Umbilical cord (tissue), 1 donor: ENCODE measurements at regions not wholly inside any gene's neighbourhood (a gene's known extent, or its start where the extent isn't known, plus 50 kb on each side); places are given as distances from the start of the nearest gene placed in this dataset.
A peak's percentile ranks its signal among the peaks of the same experiment; 100 is the strongest.
"Not testable (repeated sequence)": the region's sequence is repeated elsewhere in the genome, so short reads cannot be mapped to it uniquely, and the experiment has no call there.

Experiments
- DNase-seq: peaks from one replicate; pipeline ENCODE4 v3.0.0-alpha.2; 2015; ENCODE audit warnings: low spot score

DNA sequence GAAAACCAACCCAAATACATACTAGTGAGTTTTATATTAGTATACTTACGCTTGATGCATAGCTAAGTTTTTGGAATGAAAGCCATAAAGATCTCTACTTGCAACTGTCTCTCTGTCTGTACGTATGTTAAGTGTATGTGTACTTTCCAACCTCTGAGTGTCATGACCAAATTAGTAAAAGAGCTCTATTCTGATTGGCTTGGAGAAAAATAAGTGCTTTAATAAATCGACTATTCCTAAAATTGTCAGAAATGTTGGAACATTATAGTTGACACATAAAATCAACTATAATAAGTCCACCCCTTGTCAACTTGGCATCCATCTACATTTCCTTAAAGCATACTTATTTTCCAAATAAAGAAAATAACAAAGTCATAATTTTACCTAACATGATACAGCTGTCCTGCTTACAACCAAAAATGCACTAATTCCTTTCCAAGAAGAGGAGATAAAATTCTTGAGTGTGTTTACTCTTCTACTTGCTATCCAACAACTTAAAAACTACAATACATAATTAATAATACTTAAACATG is 507.4 kb upstream of the ATP2B1 start:
- DNase-seq, result no peak

DNA sequence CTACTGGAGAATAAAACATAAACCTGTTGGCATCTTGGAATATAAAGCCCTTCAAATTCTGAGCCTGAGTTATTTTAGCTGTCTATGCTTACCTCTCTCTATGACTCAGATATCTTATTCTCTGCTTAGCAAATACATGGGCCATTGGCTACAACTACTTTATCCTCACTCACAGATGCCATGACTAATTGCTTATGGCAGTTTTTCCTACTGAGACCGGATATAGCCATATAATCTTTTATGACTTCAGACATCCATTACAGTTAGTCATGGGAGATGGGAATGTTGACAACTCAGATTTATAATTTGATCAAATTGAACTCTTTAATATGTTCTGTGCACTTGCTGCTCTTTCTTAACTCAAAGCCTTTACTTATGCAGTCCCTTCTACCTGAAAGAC is 502.4 kb upstream of the ATP2B1 start:
- DNase-seq, result no peak

DNA sequence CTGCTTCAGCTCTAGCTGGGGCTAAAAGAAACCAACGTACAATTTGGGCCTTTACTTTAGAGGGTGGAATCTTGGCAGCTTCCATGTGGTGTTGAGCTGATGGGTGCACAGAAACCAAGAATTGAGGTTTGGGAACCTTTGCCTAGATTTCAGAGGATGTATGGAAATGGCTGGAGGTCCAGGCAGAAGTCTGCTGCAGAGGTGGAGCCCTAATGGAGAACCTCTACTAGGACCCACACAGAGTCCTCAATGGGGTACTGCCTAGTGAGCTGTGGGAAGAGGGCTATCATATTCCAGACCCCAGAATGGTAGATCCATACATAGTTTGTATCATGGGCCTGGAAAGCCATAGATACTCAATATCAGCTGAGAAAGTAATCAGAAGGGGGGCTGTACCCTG is 500.4 kb upstream of the ATP2B1 start:
- DNase-seq, result no peak

DNA sequence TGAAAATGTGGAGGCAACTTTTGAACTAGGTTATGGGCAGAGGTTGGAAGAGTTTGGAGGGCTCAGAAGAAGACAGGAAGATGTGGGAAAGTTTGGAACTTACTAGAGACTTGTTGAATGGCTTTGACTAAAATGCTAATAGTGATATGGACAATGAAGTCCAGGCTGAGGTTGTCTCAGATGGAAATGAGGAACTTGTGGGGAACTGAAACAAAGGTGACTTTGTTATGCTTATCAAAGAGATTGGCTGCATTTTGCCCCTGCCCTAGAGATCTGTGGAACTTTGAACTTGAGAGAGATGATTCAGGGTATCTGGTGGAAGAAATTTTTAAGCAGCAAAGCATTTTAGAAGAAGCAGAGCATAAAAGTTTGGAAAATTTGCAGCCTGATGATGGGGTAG is 499.7 kb upstream of the ATP2B1 start:
- not testable (repeated sequence) for DNase-seq

DNA sequence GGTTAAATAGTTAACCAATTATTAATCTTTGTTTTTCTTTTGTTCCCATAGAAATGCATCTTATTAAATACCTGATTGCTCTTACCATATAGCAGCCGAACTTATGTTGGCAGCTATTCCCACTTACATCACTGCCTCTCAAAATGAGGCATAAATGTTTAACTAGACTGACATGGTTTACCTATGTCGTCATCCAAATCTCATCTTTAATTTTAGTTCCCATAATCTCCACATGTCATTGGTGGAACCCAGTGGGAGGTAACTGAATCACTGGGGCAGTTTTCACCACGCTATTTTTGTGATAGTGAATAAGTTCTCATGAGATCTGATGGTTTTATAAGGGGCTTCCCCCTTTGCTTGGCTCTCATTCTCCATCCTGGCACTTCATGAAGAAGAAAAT is 499.2 kb upstream of the ATP2B1 start:
- DNase-seq, result no peak

DNA sequence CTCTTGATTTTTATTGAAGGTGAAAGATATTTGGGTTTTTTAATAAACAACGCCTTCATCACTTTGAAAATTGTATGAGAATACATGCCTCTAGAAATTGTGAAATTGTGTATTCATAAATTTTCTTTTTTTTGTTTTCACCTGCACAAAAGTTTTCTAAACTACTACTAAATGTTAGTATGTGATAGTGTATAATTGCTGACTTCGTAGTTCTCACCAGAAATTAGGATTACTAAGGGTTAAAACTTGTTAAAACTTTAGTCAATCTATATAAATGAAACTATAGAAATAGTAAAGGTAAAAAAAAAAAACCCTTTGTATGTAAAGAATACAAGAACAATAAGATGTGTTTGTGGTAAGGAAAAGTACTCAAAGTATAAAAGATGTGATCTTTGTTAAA is 496.5 kb upstream of the ATP2B1 start:
- no peak for DNase-seq

DNA sequence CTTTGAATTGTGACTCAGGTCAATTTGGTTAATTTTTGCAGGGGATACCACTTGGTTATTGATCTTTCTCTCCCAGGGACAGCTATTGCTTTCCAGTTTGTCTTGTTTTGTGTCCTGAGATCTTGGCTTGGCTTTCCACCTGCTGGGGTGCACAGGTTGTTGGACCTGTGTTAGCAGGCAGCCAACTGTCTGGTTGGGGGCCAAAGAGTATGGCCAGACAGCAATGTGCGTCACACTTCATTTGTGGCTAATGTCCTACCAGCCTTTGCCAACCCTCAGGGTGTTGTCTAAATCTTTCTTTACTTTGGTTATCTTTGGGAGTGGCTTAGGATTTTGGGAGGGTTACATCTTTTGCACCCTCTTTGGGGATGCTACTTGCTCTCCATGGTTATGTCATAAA is 494.9 kb upstream of the ATP2B1 start:
- DNase-seq, result no peak

DNA sequence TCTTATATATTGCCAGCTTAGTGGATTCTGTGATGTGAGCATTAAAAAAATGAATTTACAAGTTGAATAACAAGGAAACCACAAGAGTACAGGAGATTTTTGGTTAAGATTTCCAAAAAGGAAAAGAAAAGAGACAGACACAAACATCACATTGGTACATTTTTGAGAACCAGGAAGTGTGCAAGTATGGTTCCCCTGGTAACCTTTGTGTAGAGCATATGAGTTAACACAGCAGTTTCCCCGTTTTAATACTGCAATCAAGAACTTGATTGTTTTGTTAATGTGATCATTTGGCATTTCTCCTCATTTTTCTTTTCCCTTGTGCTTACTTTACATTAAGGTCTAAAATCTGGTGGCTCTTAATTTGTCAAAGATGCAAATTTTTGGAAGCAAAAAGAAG is 490.4 kb upstream of the ATP2B1 start:
- DNase-seq, result peak; percentile 33

DNA sequence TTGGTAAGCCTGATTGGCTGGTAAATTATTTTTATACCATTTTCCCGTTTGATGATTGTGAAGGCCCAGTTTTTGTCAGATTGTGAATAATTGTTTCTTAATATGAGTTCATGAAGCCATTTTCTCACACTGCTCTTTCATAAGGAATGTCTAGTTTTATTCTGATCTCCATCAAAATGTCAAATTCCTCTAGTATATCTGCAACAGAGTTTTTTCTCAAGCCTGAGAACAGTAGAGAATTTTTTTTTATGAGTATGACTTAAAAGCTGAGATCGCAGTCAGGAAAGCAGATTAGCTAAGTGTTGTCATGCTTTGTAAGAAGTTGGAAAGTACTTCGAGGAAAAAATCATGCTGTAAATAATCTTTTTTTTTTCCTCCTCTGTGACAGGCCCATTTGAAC is 484.9 kb upstream of the ATP2B1 start:
- peak; percentile 45 for DNase-seq

DNA sequence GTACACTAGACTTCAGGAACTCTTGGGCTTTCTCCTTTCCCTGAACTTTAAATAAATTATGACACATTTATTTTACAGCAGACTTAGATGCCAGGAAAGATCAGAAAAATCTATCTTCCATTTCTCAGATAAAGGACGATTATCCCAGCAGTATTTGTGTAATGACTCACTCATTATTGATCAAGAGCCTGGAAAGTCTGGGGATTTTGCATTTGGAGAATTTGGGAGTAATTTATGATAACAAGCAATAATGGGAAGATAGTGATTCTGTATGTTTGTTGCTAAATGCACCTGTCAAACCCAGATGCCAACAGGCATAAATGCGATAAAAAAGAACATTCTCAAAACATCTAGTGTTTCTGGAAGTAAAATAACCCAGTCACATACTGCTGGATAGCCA is 480.2 kb upstream of the ATP2B1 start:
- DNase-seq, result no peak

DNA sequence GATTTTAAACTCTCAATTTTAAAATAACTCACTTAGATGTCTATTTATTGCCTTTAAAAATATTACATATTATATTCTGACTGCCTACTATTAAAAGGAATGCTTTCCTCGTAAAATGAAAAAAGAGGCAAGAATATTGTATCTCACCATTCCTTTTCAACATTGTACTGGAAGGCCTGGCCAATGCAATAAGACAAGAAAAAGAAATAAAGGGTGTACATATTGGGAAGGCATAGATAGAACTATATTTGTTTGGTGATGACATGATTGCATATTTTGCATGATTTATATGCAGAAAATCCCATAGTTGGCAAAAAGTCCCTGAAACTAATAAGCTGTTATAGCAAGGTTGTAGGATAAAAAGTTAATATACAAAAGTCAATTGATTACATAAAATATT is 474.6 kb upstream of the ATP2B1 start:
- DNase-seq, result no peak

DNA sequence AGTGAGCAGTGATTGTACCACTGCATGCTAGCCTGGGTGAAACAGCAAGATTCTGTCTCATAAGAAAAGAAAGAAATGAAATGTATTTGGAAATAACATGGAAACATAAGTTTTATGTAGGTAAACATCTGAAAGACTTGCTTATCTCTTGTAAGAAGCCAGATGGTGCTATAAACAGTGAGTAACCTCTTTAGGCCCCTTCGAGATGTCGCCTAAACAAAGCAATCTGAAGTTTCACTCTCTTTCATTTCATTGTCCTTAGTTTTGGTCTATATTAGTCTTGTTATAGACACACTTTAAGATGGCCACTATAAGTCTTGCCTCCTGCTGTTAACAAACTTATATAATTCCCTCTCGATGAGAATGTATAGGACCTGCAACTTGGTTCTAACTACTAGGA is 472.6 kb upstream of the ATP2B1 start:
- no peak for DNase-seq

DNA sequence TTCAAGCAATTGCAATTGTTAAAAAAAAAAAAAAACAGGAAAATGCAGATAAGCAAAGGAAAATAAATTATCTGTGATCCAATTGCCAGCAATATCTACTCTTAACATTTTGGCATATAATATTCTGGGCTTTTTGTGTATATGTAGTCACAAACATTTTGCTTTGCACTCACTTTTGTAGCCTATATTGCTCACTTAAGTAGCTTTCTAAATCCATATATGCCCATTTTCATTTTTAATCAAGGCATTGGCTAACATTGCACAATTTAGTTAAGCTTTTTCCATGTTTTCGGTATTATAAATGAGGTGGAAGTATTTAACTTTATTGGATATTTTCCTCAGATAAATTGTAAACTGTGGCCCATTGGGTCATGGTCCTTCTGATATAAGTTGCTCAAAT is 466.3 kb upstream of the ATP2B1 start:
- no peak for DNase-seq

DNA sequence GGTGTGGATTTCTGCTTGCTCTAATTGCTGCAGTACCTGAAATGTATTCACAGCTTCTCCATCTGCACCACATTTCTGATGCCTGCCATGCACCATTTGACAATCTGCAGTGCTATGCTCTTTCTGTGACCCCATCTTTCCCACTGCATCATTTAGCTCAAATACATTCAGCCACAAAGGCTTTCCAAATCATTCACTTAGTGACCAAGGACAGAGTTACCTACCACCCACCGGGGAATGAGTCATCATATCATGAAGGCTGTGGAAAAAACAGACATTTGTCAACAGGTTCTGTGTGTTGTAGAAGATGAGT is 465.5 kb upstream of the ATP2B1 start:
- no peak for DNase-seq

DNA sequence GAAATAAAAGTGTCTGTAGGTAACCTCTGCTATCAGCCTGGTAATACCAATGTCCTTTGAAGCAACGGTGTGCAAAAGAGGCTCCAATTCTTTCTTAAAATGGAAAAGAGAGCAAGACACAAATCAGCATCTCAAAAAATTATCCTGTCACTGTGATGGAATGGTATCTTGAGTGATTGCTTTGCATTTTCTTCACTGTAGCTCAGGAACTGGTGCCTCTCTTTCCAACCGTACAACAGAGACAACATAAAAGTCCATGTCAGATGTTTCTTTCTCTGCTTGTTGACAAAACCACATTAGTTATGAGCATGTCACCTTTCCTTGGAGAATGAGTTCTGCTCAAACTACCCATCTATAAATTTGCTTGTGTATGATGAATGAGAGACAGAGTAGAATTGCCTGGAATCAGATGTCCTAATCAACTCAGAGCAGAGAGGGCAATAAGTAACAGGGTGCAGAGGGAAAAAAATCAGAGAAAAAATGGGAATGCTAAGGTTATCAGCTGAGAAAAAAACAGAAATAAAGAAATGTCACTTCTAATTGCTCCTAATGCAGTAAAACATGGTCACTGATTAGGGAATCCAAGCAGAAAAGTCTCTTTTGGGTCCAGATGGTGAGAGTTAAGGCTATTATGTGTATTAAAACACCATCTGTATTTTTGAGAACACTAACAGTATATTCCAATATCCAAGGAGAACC is 465.0 kb upstream of the ATP2B1 start:
- DNase-seq, result no peak

DNA sequence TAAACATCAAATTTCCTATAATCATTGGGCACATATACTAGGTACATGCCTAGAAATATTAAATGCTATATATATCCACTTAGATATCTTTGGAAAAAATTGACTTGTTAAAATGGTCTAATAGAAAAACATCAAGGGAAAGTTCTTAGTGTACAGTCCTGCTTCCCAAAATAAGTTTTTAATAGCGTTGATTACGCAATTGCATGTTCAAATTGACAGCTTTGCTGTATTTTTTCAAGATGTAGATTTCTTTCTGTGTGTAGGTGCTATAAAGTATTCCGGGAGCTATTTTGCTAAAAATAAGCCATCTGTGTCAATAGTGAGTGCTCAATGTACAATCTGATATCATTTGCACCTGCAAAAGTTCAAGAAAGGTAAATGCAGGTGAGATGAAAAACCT is 463.9 kb upstream of the ATP2B1 start:
- DNase-seq, result no peak

DNA sequence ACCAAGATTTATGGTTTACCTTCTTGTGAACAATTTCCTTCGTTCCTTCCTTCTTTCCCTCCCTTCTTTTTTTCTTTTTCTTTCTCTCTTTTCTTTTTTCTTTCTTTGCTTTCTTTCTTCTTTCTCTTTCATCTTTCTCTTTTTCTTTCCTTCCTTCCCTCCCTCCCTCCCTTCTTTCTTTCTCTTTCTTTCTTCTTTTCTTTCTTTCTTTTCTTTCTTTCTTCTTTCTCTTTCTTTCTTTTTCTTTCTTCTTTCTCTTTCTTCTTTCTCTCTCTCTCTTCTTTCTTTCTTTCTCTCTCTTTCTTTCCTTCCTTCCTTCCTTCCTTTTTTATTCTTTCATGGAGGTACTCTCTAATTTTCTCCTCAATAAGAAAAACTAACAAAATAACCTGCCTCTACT is 462.1 kb upstream of the ATP2B1 start:
- DNase-seq, result no peak

DNA sequence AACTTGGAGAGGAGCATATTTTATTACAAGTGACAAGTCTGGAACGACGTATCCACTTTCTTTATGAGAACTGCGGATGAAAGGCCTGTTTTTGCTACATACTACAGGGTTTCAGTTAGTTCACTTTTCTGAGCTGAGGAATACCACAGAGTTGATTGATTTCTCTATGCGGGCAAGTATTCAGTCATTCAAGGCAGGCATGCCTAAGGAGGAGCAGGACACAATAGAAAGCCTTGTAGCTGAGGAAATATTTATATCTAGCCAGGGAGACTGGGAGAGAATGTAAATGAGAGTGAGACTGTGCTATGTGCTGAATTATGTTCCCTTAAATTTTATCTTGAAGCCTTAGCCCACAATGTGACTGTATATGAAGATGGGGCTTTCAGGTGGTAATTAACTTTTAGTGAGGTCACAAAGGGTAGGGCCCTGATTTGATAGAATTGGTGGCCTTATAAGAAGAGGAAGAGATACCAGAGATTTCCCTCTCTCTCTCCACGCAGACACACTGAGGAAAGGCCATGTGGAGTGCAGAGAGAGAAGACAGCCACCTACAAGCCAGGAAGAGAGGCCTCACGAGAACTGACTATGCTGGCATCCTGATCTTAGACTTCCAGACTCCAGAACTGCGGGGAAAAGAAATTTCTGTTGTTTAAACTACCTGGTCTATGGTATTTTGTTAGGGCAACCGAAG is 459.0 kb upstream of the ATP2B1 start:
- no peak for DNase-seq

DNA sequence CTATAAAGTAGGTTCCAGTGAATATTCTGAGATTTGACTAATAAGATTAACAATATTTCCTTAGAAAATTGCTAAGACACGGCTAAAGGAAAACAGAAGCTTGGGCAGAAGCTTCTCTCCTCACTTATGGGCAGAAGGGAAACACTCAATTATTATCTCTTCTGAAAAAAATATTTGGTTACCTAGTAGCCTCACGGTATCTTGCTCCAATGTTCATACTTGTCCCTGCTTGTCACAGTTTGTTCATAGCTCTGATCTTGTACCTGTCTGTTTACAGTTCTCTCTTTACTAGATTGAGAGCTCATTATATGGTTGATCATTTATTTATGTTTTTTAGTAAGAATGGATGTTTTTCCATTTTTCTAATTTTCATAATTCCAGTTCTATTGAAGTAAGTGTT is 458.0 kb upstream of the ATP2B1 start:
- DNase-seq, result no peak

DNA sequence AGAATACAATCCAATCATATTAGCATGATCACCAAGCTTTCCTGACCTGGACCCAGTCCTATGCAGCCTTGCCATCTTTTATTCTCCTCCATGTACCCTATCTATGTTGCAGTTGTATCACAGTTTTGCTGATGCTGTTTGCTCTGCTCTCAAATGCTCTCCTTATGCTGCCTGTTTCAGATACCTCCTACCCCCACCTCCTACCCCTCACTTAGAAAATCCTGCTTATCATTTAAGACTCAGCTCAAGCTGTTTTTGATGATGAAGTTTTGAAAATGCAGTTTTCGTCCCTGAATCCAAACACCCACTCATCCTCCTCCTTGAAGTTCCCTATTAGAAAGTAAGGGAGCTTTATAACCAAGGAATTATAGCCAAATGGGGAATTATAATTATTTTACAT is 457.4 kb upstream of the ATP2B1 start:
- DNase-seq, result no peak

DNA sequence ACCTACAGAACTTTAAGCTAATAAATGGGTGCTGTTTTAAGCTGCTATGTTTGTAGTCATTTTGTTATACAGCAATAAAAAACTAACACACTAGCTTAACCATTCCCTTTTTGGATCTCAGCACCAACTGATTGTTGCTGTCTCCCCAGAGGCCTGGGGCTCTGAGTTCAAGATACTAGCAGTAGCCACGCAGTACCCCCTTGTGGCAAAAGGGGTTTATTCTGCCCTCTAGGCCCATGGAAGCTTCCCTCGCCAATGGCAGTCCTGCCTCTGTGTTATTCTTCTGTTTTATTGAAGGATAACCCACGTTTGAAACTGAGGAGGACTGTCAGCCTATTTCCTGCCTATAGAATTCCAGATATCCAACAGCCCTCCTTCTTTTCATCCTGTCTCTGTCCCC is 455.3 kb upstream of the ATP2B1 start:
- DNase-seq, result no peak

DNA sequence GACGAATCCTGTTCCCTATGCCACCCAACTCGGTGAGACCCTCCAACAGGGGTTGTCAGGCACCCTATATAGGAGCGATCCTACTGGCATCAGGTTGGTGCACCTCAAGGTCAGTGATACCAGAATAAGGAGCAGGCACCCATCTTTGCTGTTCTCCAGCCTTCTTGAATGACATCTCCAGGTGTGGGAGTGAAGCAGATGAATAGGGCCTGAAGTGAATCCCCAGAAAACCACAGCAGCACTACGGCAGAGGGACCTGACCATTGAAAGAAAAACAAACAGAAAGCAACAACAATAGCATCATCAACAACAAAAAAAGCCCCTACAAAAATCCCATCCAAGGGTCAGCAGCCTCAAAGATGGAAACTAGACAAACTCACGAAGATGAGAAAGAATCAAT is 445.2 kb upstream of the ATP2B1 start:
- DNase-seq, result no peak

DNA sequence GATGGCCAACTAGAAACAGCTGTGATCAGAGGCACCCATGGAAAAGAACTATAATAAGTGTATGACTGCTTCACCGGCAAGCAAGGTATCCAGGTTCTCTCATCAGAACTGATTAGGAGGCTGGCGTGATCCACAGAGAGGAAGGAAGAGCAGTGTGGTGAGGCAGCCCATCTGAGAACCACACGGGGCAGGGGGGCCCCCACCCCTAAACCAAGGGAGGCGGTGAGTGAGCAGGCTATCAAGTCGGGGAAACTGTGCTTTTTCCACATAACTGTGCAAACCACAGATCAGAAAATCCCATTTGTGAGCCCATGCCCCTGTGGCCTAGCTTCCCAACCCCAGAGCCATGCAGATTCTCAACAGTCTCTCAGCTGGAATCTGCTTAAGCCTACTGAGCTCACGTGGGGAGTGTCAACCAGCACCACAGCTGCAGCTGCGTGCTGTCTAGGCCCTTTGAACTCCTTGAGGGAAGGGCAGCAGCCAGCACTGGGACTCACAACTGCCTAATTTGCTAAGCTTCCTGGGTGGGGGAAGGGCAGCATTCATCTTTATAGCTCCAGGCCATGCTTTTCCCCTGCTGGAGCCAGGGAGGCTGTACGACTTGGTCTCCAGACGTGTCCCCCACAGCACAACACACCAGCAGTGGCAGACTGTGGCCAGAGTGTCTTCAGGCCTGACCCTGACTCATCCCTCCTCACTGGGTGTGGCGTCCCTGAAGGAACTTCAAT is 444.4 kb upstream of the ATP2B1 start:
- peak; percentile 13 for DNase-seq
